A673 (cell line): ENCODE measurements at regions not wholly inside any gene's neighbourhood (a gene's known extent, or its start where the extent isn't known, plus 50 kb on each side); places are given as distances from the start of the nearest gene placed in this dataset.

Source experiments
- EZH2 ChIP-seq: fragments of 200-600 bp; sonication (generic); IDR thresholded peaks from 2 replicates; pipeline ENCODE4 v1.6.1; 2017; ENCODE audit warnings: borderline replicate concordance, low read depth, mild to moderate bottlenecking, mixed read lengths, antibody characterized with exemption, low read length; ENCODE audit not compliant: poor library complexity, severe bottlenecking
- TF ChIP-seq, protein P1 (sequence below): fragments of 300-800, 200-600 bp; sonication (generic); conservative IDR thresholded peaks from 2 replicates; pipeline ENCODE4 v1.5.1; 2017; ENCODE audit warnings: low read depth, mild to moderate bottlenecking, antibody characterized with exemption, low read length, moderate library complexity, mixed read lengths

DNA sequence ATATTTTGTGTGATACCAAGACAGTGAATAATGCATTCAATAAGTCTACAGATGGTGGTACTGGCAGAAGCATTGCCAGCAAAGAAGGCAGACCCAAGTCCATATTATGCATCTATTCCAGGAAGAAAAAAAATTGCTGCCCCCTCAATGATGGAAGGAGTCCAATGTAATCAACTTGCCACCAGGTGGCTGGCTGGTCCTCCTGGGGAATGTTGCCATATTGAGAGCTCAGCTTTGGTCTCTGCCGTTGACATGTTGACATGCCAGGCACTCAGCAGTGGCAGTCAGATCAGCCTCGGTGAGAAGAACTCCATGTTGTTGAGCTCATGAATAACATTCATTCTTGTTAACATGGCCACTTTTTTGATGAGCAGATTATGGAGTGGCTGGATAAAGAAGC lies 298.5 kb downstream of the IGSF11 start:
- TF ChIP-seq, protein P1, sequence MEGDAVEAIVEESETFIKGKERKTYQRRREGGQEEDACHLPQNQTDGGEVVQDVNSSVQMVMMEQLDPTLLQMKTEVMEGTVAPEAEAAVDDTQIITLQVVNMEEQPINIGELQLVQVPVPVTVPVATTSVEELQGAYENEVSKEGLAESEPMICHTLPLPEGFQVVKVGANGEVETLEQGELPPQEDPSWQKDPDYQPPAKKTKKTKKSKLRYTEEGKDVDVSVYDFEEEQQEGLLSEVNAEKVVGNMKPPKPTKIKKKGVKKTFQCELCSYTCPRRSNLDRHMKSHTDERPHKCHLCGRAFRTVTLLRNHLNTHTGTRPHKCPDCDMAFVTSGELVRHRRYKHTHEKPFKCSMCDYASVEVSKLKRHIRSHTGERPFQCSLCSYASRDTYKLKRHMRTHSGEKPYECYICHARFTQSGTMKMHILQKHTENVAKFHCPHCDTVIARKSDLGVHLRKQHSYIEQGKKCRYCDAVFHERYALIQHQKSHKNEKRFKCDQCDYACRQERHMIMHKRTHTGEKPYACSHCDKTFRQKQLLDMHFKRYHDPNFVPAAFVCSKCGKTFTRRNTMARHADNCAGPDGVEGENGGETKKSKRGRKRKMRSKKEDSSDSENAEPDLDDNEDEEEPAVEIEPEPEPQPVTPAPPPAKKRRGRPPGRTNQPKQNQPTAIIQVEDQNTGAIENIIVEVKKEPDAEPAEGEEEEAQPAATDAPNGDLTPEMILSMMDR: no peak
- no peak for TF ChIP-seq EZH2
